DOHH2 (cell line): ENCODE measurements at regions not wholly inside any gene's neighbourhood (a gene's known extent, or its start where the extent isn't known, plus 50 kb on each side); places are given as distances from the start of the nearest gene placed in this dataset.

Experiments
- EZH2phosphoT487 ChIP-seq: fragments of 200-600 bp; sonication (generic); IDR thresholded peaks from 2 replicates; pipeline ENCODE4 v1.6.1; 2017; ENCODE audit warnings: borderline replicate concordance, mild to moderate bottlenecking, antibody characterized with exemption, low read length, moderate library complexity, mixed read lengths
- TF ChIP-seq, protein P1 (sequence below): fragments of 200-600 bp; sonication (generic); IDR thresholded peaks from one replicate; pipeline ENCODE4 v1.5.1; 2014; ENCODE audit warnings: antibody characterized with exemption, mild to moderate bottlenecking, low read depth, low read length; ENCODE audit not compliant: poor library complexity, severe bottlenecking

DNA sequence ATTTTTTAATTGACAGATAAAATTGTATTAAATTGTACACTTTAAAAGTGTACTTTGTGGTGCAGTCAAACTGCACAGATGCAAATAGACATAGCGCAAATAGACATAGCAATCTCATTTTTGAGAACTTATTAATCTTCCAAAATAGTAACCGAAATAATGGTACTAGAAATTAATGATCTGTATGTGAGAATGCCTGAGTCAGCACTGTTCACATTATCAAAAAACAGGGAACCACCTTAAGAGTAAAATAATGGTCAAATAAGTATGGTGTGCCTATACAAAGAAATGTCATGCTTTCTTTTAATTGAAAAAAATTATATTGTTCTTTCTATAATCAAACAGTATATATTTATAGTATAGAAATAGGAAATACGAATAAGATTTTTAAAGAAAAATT is 461.9 kb downstream of the EFNA5 start:
- TF ChIP-seq, protein P1, sequence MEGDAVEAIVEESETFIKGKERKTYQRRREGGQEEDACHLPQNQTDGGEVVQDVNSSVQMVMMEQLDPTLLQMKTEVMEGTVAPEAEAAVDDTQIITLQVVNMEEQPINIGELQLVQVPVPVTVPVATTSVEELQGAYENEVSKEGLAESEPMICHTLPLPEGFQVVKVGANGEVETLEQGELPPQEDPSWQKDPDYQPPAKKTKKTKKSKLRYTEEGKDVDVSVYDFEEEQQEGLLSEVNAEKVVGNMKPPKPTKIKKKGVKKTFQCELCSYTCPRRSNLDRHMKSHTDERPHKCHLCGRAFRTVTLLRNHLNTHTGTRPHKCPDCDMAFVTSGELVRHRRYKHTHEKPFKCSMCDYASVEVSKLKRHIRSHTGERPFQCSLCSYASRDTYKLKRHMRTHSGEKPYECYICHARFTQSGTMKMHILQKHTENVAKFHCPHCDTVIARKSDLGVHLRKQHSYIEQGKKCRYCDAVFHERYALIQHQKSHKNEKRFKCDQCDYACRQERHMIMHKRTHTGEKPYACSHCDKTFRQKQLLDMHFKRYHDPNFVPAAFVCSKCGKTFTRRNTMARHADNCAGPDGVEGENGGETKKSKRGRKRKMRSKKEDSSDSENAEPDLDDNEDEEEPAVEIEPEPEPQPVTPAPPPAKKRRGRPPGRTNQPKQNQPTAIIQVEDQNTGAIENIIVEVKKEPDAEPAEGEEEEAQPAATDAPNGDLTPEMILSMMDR: no peak
- TF ChIP-seq EZH2phosphoT487: no peak
